Right lobe of liver (tissue), 6 donors: ENCODE measurements at regions not wholly inside any gene's neighbourhood (a gene's known extent, or its start where the extent isn't known, plus 50 kb on each side); places are given as distances from the start of the nearest gene placed in this dataset.

Source experiments
- ATAC-seq, 4 donors: fragments of 200-7000 bp; cut with Tn5 transposase; one replicate each; pipeline ENCODE4 v1.9.1; 2020; ENCODE audit warnings: mild to moderate bottlenecking in 4 of 4, moderate library complexity in 4 of 4
- DNase-seq, 3 donors: peaks; one replicate each; pipeline ENCODE4 v3.0.0-alpha.2; 2020
- H3K27ac ChIP-seq, 3 donors: fragments of 200-600 bp; one replicate each; pipeline ENCODE4 v1.8.0; 2022
- H3K27me3 ChIP-seq, 2 donors: fragments of 200-600 bp; one replicate each; pipeline ENCODE4 v1.8.0; 2022
- H3K36me3 ChIP-seq, 4 donors: fragments of 200-600 bp; sonication (generic) in 1 of 4; one replicate each; pipeline versions ENCODE4 v1.5.1 to v1.8.0; 2017 to 2022; ENCODE audit warnings: control low read depth in 1 of 4
- H3K4me1 ChIP-seq, 4 donors: fragments of 200-600 bp; sonication (generic) in 1 of 4; one replicate each; pipeline versions ENCODE4 v1.5.1 to v1.8.0; 2017 to 2022; ENCODE audit warnings: control low read depth in 1 of 4
- H3K4me3 ChIP-seq, 3 donors: fragments of 200-600 bp; one replicate each; pipeline ENCODE4 v1.8.0; 2022
- H3K9me3 ChIP-seq, 4 donors: fragments of 200-600 bp; sonication (generic) in 1 of 4; one replicate each; pipeline versions ENCODE4 v1.5.1 to v1.8.0; 2017 to 2022; ENCODE audit warnings: control low read depth in 1 of 4
- CTCF ChIP-seq, 4 donors: fragments of 200-600 bp in 3 of 4; fragments of 450-650 bp in 1 of 4; IDR thresholded peaks; one replicate each; pipeline versions ENCODE4 v1.5.1 to v1.8.0; 2016 to 2022; ENCODE audit warnings: antibody characterized with exemption in 4 of 4, mild to moderate bottlenecking in 2 of 4
- POLR2A ChIP-seq: fragments of 450-650 bp; IDR thresholded peaks from one replicate; pipeline ENCODE4 v1.6.1; 2017; ENCODE audit warnings: antibody characterized with exemption, mild to moderate bottlenecking
- WGBS: methylation state at CpG from one replicate; pipeline ENCODE4 v1.1.6; 2018; ENCODE audit warnings: low coverage, low lambda C conversion rate; ENCODE audit not compliant: insufficient coverage; ENCODE audit errors: missing lambda C conversion rate; 5-methylcytosine and 5-hydroxymethylcytosine counted together
- intact Hi-C, 2 donors: fragments of 100-400 bp; cut with DNase I; formaldehyde crosslinking; loops; one replicate each; pipeline versions ENCODE4 v1.11.2 to v1.14.1; 2022
- donor health status: DM: no; HTN: yes; CAD: no.
- donor health status: DM: no; HTN: no; CAD: no.
- donor health status: DM: no; HTN: no; CAD: no.
- donor health status: DM: no; HTN: yes; CAD: no.
- donor health status: DM: no; HTN: yes; CAD: no.

DNA sequence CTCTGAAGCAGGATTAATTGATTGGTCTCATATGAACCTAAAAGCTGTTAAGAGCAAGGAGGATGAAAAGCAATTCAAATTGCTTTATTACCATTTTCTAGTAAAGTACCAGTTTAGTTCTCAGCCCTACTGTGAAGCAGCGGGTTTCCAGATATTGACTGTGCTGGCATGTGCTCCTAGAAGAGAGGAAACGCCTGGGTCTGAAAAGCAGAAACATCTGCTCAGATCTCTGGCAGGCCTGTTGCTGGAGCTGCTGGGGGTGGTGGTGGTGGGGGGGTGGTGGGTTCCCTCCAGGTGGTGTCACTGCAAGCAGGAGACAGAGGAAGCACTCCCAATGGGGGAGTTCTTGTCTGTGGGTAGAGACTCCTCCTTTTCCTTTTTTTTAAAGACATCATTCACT, 105.5 kb upstream of the ZNF462 start:
- H3K27ac ChIP-seq, result no peak overlapping the region
- H3K9me3 ChIP-seq, result no peaks in the 10 kb centered on the region
- no peak overlapping the region for H3K4me3 ChIP-seq
- WGBS, result 35% methylated on average over 2 of the region's 2 CpGs
- ATAC-seq (no peak), DNase-seq (no peak)
- intact Hi-C loops, result no loop called here
- no peaks in the 10 kb centered on the region for H3K36me3 ChIP-seq
- H3K27me3 ChIP-seq, result no peaks in the 10 kb centered on the region
- no peak for TF ChIP-seq POLR2A
- TF ChIP-seq CTCF (IDR thresholded peaks at IDR 0.05), result no peak
- H3K4me1 ChIP-seq, result no peaks in the 10 kb centered on the region

DNA sequence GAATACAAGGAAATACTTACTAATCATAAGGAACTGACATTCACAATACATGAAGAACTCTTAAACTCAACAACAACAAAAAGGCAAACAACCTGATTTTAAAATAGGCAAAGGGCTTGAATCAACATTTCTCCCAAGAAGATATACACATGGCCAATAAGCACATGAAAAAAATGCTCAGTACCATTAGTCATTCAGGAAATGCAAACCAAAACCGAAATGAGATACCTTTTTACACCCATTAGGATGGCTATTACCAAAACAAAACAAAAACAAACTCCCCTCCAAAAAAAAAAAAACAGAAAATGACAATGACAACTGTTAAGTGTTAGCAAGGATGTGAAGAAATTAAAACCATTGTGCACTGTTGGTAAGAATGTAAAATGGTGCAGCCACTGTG, 104.1 kb upstream of the ZNF462 start:
- TF ChIP-seq POLR2A, result no peak
- no peak for TF ChIP-seq CTCF (IDR thresholded peaks at IDR 0.05)
- DNase-seq, result no peak

GRCh38 chr9:106761493-106761892, 101.5 kb upstream of the ZNF462 start:
- no peak for TF ChIP-seq CTCF (IDR thresholded peaks at IDR 0.05)
- no peak for TF ChIP-seq POLR2A
- H3K9me3 ChIP-seq, result no peaks in the 10 kb centered on the region
- intact Hi-C loops, result no loop called here
- no peaks in the 10 kb centered on the region for H3K4me1 ChIP-seq
- H3K4me3 ChIP-seq, result no peak overlapping the region
- no peaks in the 10 kb centered on the region for H3K27me3 ChIP-seq
- ATAC-seq (peak in 1 of 4 donors; percentile 73), DNase-seq (no peak)
- H3K36me3 ChIP-seq, result no peaks in the 10 kb centered on the region
- 22% methylated on average over 2 of the region's 2 CpGs for WGBS
- no peak overlapping the region for H3K27ac ChIP-seq

More for the DNA sequence above, 104.1 kb upstream of the ZNF462 start:
- no peaks in the 10 kb centered on the region for H3K9me3 ChIP-seq
- ATAC-seq, result no peak
- no peak overlapping the region for H3K4me3 ChIP-seq
- intact Hi-C loops, result no loop called here
- WGBS, result 25% methylated on average over 1 of the region's 1 CpG
- H3K4me1 ChIP-seq, result no peaks in the 10 kb centered on the region
- H3K36me3 ChIP-seq, result no peaks in the 10 kb centered on the region
- H3K27me3 ChIP-seq, result no peaks in the 10 kb centered on the region
- H3K27ac ChIP-seq, result no peak overlapping the region

- TF ChIP-seq CTCF (IDR thresholded peaks at IDR 0.05), result no peak
- no peak for TF ChIP-seq POLR2A
- H3K27ac ChIP-seq, result no peak overlapping the region
- DNase-seq, result no peak
- H3K36me3 ChIP-seq, result no peaks in the 10 kb centered on the region
- no peak for ATAC-seq
- no peaks in the 10 kb centered on the region for H3K4me1 ChIP-seq
- H3K27me3 ChIP-seq, result no peaks in the 10 kb centered on the region
- no peaks in the 10 kb centered on the region for H3K9me3 ChIP-seq
- intact Hi-C loops, result no loop called here
- no peak overlapping the region for H3K4me3 ChIP-seq
These were observed 96.3 kb upstream of the ZNF462 start for GRCh38 chr9:106766616-106767015.

DNA sequence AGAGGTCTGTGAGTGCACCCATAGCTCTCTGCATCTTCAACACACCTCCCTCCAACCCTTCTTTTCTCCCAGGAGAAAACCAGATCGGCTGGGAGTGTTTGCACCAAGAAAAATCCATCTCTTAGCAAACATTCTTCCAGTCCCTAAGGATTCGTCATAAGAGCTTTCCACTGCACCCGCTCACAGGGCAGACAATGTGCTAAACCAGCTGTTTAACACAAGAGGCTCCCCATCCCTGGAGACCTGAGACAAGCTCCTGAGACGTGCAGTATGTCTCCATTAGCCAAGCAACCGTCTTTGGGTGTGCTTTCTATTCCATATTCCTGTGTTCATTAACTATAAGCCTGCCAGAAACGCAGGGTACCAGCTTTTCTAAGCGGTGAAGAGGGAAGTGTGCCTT, 93.6 kb upstream of the ZNF462 start:
- H3K27ac ChIP-seq, result no peak overlapping the region
- 60% methylated on average over 6 of the region's 7 CpGs for WGBS
- TF ChIP-seq POLR2A, result no peak
- no peak for TF ChIP-seq CTCF (IDR thresholded peaks at IDR 0.05)
- ATAC-seq, result no peak
- H3K9me3 ChIP-seq, result no peaks in the 10 kb centered on the region
- H3K4me1 ChIP-seq, result no peaks in the 10 kb centered on the region
- no peak overlapping the region for H3K4me3 ChIP-seq
- no peaks in the 10 kb centered on the region for H3K36me3 ChIP-seq
- intact Hi-C loops, result no loop called here
- no peak for DNase-seq
- no peaks in the 10 kb centered on the region for H3K27me3 ChIP-seq
